Anterior cingulate cortex (tissue), 58 donors: ENCODE measurements at regions not wholly inside any gene's neighbourhood (a gene's known extent, or its start where the extent isn't known, plus 50 kb on each side); places are given as distances from the start of the nearest gene placed in this dataset.
A peak's percentile ranks its signal among the peaks of the same experiment; 100 is the strongest.
"Not testable (repeated sequence)": the region's sequence is repeated elsewhere in the genome, so short reads cannot be mapped to it uniquely, and the experiment has no call there.

Experiments used
- DNase-seq, 58 donors: peaks; one replicate each; lab custom pipeline; 2025; lab: John Stamatoyannopoulos, UW

DNA sequence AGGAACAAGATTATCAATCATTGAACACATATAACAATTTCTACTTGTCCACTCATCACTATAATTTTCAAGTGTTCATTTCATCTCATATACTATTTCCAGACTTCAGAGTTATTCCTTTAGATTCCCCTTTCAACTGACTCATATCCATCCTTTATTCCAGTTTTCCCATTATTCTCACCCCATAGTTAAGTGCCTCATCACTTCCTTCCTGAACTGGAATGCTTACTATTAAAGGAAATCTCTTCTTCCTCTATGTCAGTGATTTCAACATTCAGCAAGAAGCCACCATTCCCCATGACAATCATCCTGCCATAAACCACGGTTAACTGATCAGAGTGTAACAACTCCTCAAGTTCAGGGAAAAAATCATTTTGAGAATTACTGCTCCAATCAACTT is 198.9 kb downstream of the FBXO8 start:
- DNase-seq, result no peak

DNA sequence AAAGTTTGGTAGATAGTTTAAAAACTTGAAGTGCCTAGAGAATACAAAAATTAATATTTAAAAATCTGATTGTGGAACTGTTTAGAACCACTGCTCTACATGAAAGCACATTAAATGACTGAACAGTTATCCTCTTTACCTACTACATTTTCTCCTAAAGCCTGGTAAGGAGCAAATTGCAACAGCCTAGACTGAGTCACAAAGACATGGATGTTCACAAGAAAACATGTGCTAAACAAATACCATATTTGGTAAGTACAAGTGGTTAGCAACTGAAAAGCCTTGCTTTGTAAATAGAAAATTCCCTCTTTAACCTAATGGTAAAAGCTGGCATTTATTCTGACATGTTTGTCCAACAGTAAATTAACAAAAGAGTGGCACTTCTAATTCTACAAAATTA is 203.1 kb downstream of the FBXO8 start:
- no peak for DNase-seq

DNA sequence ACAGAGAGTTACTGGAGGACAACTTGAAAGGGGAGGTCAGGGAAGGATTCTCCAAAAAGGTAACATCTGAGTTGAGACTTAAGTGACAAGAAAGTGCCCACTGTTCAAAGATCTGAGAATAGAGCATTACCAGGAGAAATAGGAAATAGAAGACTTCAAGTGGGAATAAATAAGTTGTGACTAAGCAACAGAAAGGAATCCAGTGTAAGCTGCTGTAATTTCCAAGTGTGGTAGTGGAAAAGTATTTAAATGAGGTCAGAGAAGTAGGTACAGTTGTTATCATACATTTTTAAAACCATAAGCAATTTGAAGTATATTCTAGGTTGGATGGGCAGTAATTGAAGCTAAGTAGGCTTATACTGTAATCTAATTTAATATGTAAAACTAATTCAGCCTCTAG is 211.9 kb downstream of the FBXO8 start:
- no peak for DNase-seq

DNA sequence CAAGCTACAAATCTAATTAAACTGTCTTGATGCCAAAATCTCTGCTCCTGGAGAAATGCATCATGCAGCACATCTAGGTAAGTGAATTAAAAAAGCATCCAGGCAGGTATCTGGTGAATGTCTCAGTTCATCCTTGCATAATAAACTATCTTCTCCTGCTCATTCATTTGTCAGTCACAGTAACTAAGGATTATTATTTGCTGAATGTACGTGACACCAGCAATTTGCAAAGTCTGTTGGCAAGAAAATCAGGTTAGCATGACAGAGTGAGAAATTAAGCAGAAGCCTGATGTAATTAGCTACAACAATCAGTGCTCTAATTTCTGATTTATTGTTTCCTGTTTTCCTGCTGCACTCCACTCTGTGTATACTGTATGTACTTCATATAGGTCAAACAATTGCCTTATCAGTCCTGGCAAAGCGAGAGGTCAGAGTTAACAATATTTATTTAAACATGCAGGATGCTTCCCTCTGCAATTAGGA is 213.6 kb downstream of the FBXO8 start:
- no peak for DNase-seq

DNA sequence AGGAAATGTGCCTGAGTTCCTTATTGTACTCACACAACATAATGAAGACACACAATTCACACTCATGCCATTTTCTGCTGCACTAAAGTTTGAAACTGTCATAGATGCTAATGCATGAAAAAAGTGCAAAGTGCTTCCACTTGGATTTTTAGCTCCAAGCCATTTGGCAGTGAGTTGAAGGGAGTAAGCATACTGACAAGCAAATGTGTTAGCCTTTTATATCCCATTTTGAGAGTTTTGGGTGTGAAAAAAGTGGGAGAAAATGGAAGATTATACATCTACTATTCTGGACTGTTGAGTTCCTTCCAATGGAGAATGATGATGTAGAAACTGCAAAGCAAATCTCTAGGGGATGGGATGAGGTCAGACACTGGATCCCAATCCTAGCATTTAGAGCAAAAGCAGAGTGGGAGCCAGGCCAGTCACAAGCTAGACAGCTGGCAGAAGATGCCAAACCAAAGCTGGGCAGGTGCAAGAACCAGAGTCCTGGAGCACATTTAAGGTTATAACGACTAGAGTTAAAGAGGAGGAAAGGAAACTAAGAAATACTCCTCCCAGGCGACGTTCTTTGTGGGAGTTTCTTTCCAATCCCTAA is 216.8 kb downstream of the FBXO8 start:
- peak in 1 of 58 donors; percentile 11 for DNase-seq

DNA sequence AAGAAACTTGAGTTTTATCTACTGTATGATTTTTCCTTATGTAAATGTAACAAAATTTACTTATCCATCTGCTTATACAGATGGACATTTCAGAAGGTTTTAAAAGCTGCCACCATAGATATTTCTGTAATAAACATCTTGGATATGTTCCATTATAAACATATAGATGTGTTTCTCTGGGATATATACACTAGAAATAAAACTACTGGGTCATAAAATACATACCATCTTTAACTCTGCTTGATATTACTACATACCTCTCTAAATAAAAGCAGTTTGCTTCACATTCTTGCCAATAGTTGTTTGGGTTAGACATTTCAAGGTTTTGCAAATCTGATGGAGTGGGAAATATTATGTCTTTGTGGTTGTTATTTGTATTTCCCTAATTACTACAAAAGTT is 220.6 kb downstream of the FBXO8 start:
- DNase-seq, result no peak

DNA sequence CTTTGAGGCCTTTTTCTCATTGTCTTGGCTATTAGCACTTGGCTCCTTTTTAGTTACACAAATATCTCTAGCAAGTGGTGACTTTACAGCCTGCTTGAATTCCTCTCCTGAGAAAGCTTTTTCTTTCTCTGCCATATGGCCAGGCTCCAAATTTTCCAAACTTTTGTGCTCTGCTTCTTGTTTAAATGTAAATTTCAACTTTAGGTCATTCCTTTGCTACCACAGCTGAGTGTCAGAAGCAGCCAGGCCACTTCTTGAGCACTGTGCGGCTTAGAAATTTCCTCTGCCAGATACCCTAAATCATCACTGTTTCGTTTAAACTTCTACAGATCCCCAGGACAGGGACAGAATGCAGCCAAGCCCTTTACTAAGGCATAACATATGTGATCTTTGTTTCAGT is 222.4 kb downstream of the FBXO8 start:
- no peak for DNase-seq

DNA sequence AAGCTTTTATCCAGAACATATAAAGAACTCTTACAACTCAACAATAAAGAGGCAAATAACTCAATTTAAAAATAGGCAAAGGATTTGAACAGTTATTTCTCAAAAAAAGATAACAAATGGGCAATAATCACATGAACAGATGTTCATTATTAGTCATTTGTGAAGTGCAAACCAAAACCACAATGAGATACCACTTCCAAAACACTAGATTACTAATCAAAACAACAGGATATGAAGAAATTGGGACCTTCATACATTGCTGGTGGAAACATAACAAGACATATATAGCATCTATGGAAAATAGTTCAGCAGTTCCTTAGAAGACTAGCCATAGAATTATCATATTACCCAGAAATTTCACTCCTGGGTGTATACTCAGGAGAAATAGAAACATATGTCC is 224.6 kb downstream of the FBXO8 start:
- DNase-seq, result no peak

DNA sequence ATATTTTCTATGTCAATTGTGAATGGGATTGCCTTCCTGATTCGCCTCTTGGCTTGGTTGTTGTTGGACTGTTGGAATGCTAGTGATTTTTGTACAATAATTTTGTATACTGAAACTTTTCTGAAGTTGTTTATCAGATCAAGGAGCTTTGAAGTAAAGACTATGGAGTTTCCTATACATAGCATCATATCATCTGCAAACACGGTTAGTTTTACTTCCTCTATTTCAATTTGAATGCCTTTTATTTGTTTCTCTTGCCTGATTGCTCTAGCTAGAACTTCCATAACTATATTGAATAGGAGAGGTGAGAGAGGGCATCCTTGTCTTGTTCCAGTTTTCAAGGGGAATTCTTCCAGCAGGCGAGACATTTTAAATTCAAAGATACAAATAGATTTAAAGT is 226.5 kb downstream of the FBXO8 start:
- no peak for DNase-seq

DNA sequence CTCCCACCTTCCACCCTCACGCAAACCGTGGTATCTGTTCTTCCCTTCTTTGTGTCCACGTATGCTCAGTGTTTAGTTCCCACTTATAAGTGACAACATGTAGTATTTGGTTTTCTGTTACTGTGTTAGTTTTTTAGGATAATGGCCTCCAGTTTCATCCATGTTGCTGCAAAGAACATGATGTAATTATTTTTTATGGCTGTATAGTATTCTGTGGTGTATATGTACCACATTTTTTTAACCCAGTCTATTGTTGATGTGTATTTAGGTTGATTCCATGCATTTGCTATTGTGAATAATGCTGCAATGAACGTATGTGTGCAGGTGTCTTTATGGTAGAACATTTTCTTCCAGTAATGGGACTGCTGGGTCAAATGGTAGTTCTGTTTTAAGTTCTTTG is 228.1 kb downstream of the FBXO8 start:
- no peak for DNase-seq

DNA sequence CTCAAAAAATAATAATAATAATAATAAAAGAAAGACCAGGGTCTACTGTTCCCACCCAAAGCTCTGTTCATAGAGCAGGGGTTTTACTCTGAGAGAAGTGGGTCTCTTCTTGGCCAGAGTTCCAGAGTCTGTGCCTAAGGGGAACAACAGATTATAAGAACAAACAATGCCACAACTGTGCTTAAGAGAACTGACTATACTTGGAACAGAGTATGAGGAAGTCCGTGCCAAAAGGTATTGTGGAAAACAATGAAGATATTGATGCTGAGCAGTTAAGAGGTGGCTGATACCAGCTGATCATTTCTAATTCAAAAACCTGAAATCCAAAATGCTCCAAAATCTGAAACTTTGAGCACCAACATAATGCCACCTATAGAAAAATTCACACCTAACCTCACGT is 229.6 kb downstream of the FBXO8 start:
- DNase-seq, result no peak

DNA sequence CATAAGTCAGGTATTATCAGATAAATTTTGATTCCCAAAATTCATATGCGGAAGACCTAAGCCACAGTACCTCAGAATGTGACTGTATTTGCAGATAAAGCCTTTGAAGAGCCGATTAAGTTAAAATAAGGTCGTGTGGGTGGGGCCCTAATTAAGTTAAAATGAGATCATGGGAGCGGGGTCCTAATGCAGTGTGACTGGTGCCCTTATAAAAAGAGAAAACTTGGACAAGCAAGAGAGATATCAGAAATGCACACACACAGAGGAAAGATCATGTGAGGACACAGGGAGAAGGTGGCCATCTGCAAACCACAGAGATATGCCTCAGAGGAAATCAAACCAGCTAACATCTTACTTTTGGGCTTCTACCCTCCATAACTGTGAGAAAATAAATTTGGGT is 236.1 kb downstream of the FBXO8 start:
- DNase-seq, result no peak

DNA sequence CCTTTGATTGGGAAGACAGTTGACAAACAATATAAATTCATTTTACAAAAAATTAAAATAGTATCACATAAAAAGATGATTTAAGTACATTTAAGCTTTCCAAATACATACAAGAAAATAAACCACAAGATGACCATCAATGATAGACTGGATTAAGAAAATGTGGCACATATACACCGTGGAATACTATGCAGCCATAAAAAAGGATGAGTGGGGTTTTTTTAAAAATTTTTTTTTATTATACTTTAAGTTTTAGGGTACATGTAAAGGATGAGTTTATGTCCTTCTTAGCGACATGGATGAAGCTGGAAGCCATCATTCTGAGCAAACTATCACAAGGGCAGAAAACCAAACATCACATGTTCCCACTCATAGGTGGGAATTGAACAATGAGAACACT is 237.6 kb downstream of the FBXO8 start:
- DNase-seq, result not testable (repeated sequence)

DNA sequence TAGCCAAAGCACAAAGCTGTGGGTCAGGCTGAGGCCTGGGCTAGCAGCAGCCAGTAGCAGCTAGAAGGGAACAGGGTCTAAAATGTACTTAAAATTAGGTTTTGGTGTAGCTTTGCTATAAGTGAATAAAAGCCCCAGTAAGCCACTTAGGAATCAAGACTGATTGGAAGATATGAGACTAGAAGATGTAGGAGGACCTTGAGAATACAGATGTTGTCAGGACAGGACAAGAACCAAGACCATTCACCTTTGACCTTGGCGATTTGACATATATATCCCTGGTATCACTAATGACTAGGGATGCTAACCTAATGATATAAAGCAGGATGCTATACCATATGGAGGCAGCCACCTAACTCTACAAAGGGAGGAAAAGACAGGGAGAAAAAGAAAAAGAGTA is 238.1 kb downstream of the FBXO8 start:
- DNase-seq, result no peak

DNA sequence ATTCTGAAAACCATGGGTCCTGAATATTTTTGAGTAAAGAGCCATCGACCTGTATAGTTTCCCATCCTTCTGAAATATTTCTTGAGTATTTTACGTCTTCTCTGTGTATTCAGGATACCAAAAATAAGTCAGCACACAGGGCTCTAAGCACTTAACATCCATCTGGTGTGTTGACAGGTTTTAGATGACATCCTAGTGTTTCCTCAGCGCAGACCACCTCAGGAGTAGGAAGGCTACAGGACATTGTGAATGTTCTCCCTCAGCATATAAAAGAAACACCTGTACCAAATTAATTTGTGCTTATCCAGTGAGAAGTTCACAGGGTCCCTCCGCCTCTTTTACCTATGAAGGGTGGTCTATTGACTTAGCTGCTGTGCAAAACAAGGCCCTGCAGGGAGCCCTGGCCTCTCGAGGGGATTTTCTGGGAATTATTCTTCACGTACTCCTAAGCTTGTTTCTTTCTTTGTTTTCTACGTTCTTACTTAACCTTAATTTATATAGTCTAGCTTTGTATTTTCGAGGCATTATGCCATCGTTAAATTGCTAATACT is 241.8 kb downstream of the FBXO8 start:
- no peak for DNase-seq

DNA sequence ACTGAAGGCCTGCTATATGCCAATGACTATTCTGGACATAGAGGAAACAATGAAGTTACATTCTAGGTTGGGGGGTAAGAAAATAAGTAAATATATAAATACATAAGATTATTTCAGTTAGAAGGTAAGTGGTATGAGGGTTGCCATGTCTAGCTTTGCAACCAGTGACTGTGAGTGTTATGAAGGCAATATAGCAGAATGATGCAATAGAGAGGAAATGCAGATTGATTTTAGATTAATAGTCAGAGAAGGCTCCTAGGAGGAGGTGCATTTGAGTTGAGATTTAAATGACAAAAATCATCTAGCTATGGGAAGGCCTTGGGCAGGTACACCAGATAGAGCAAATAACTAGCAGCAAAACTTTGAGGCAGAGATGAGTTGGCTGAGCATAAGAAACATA is 243.2 kb downstream of the FBXO8 start:
- DNase-seq, result no peak

DNA sequence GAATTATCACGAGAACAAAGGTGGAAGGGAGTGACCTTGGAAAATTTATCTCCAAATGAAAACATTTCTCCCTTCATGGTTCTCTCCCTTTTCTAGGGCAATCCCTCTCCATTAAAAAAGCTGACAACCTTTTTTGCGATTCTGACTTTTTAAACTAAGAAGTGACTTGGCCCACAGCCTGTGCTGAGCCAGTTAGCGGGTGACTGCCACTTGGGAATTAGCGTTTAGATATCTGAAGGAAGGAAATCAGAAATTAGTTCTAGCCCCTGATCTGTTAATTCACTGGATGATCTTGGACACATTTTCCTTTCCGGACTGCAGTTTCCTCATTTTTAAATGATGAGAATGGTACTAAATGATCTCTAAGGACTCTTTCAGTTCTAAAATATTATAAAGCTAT is 245.0 kb downstream of the FBXO8 start:
- DNase-seq, result no peak

DNA sequence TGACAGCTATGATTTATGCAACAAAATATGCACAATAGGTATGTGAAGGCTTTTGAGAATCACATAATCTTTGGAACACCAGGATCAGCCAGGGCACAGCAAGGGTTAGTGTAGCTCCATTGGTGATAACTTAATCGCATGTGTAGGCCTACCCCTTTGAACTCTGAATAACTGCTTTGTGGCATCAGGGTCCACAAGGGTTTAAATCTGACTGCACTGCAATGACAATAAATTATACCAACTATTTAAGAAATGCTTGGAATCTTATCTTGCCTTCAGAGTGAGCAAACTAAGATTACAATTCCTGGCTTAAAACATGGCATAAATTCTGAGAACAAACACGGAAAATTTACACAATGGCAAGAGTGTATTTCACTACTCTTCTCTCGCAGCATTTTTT is 245.8 kb downstream of the FBXO8 start:
- no peak for DNase-seq

DNA sequence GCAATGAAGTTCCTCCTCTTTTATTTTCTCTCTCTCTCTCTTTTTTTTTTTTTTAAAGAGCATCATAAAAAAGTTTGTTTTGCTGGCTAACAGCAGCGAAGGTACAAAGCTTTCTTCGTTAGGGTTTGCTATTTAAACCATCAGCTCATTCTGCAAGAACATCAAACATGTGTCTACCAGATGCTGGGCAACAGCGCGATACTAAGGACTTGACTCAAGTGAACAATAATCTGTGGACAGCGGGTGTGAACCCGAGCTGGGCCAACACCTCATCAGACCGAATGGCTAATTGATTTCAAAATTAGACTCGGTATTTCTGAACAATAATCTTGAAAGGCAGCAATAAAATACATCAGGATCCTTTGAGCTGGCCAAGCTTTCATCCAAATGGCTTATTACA is 246.4 kb downstream of the FBXO8 start:
- DNase-seq, result no peak

DNA sequence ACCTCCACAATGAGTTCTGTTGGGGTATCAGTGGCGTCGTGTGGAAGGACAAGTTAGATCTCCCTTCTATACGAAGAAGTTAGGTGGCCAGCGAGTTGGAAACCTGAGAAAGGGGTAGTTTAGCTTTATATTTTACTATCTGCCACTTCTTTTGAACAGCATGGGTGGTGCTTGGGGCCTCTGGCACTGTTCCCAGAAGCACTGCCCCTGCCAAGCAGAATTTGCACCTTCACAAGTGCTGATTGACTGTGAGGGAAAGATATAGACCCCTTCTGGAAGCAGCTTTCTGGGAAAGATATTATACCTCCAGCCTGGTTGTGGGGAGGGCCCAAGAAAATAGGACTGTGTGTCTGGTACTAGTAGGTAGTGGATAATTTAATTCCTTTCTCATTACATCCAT is 246.9 kb downstream of the FBXO8 start:
- no peak for DNase-seq

DNA sequence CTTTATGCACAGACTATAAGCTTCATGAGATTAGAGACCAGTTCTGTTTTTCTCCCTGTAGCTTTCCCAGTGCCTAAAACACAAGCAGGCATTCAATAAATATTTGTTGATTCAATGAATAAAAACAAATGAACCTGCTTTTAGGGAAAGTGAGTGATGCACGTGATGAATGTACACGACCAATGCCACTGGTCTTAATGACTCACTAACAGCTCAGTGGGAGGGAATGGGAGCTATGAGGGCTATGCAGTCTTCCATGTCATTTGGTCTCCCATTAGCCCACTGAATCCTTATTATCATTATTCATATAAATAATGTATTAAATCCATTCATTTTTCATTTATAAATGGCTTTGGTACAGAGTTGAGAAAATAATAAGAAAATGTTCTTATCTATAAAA is 247.4 kb downstream of the FBXO8 start:
- no peak for DNase-seq

DNA sequence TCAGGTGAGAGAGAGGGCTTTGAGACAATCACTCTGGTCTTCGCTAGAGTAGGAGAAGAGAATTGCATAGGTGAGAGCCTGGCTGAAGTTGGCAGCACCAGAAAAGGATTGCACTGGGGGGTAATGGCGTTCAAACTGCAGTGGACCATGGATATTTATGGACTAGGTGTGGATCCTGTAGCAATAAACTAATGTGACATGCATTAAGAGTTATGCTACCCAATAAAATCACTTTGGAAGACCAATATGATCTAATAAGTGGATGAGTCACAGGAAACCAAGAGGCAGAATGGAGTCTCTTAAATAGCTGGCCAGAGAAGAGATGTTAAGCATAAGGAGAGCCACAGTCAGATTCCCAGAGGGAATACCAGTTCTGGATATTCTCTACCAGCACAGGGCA is 259.8 kb downstream of the FBXO8 start:
- no peak for DNase-seq

DNA sequence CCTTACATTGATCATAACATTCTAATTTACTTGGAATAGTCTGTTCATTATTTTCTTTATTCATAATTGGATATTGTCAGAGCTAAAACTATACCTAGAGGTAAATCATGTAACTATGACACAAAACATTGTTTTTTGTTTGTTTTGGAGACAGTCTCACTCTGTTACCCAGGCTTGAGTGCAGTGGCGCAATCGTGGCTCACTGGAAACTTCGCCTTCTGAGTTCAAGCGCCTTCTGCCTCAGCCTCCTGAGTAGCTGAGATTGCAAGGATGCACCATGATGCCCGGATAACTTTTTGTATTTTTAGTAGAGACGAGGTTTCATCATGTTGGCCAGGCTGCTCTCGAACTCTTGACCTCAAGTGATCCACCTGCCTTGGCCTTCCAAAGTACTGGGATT is 265.2 kb downstream of the FBXO8 start:
- no peak for DNase-seq
